ENCODE measurements at regions not wholly inside any gene's neighbourhood (a gene's known extent, or its start where the extent isn't known, plus 50 kb on each side); places are given as distances from the start of the nearest gene placed in this dataset.
"Not testable (repeated sequence)": the region's sequence is repeated elsewhere in the genome, so short reads cannot be mapped to it uniquely, and the experiment has no call there.

DNA sequence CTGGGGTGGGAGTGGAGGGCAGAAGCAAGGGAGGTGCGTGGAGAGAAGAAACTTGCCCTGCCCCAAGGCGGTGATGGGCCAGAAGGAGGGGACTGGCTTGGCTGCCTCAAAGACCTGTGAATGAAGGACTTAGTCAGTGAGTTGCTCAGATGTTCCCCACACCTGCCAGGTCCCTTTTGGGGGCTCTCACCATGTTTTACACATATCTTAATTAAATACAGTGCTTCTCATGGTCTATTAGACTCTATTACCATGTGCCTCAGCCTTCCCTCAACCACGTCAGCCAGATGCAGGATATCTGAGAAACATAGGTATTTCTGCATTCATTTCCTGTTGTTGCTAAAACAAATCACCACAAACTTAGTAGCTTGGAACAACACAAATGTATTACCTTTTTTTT lies 429.5 kb downstream of the BUD13 start:
- Histone ChIP-seq H3K27ac (ENCODE audit: insufficient read depth, low read length) (no peak overlapping the region), H3K27me3 (ENCODE audit: control insufficient read depth, insufficient read depth, low read length) (no peaks in the 10 kb centered on the region), H3K4me2 (ENCODE audit: extremely low read depth, insufficient read depth, low read length) (no peak overlapping the region), H3K9ac (ENCODE audit: insufficient read depth, low read length) (no peak overlapping the region), H3K4me1 (ENCODE audit: control insufficient read depth, extremely low read depth, insufficient read depth, low read length) (no peaks in the 10 kb centered on the region), H3K9me3 (ENCODE audit: control insufficient read depth, insufficient read depth, low read depth, low read length) (no peaks in the 10 kb centered on the region), H3K4me3 (replicated peaks in 1 of 4; ENCODE audit: control extremely low read depth in 1 of 4, insufficient read depth in 1 of 4, low read depth in 3 of 4, low read length in 4 of 4) (no peak overlapping the region), H3K36me3 (ENCODE audit: control insufficient read depth, insufficient read depth, low read length) (no peaks in the 10 kb centered on the region), H3K79me2 (ENCODE audit: control insufficient read depth, insufficient read depth, low read length) (no peaks in the 10 kb centered on the region), H4K20me1 (ENCODE audit: control insufficient read depth, extremely low read depth, insufficient read depth, low read length) (no peaks in the 10 kb centered on the region), H2AFZ (ENCODE audit: low read length) (no peak overlapping the region)
- TF ChIP-seq EZH2 (IDR thresholded peaks at IDR 0.05; ENCODE audit: low read length, missing control alignments), result no peak
- TF ChIP-seq CTCF (conservative IDR thresholded peaks at IDR 0.05 in 1 of 2, IDR thresholded peaks at IDR 0.05 in 1 of 2; ENCODE audit: low read depth in 1 of 2, low read length in 2 of 2), result no peak
- DNase-seq (ENCODE audit: low read depth in 2 of 2), result no peak

DNA sequence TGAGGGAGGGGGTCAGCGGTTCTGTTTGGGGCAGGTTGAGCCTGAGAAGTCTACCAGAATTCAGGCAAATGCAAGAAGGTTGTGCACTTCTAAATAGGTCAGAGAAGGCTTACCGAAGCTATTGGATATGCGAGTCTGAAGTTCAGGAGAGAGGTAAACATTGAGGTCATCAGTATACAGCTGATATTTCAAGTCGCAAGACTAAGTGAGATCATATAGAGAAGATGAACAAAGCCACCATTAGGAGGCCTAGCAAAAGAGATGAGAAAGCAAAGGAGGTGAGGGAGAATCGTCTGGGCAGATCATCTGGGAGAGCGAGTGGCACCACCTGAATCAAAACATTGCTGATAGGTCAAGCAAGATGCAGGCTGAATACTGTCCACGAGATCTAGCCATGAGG lies 430.6 kb downstream of the BUD13 start:
- Histone ChIP-seq H3K9me3 (ENCODE audit: control insufficient read depth, insufficient read depth, low read depth, low read length) (no peaks in the 10 kb centered on the region), H3K4me3 (replicated peaks in 1 of 4; ENCODE audit: control extremely low read depth in 1 of 4, insufficient read depth in 1 of 4, low read depth in 3 of 4, low read length in 4 of 4) (no peak overlapping the region), H3K79me2 (ENCODE audit: control insufficient read depth, insufficient read depth, low read length) (no peaks in the 10 kb centered on the region), H3K4me1 (ENCODE audit: control insufficient read depth, extremely low read depth, insufficient read depth, low read length) (no peaks in the 10 kb centered on the region), H3K4me2 (ENCODE audit: extremely low read depth, insufficient read depth, low read length) (no peak overlapping the region), H3K27me3 (ENCODE audit: control insufficient read depth, insufficient read depth, low read length) (no peaks in the 10 kb centered on the region), H3K36me3 (ENCODE audit: control insufficient read depth, insufficient read depth, low read length) (no peaks in the 10 kb centered on the region), H2AFZ (ENCODE audit: low read length) (no peak overlapping the region), H3K27ac (ENCODE audit: insufficient read depth, low read length) (no peak overlapping the region), H3K9ac (ENCODE audit: insufficient read depth, low read length) (no peak overlapping the region), H4K20me1 (ENCODE audit: control insufficient read depth, extremely low read depth, insufficient read depth, low read length) (no peaks in the 10 kb centered on the region)
- TF ChIP-seq EZH2 (IDR thresholded peaks at IDR 0.05; ENCODE audit: low read length, missing control alignments), result no peak
- no peak for TF ChIP-seq CTCF (conservative IDR thresholded peaks at IDR 0.05 in 1 of 2, IDR thresholded peaks at IDR 0.05 in 1 of 2; ENCODE audit: low read depth in 1 of 2, low read length in 2 of 2)
- DNase-seq (ENCODE audit: low read depth in 2 of 2), result no peak

DNA sequence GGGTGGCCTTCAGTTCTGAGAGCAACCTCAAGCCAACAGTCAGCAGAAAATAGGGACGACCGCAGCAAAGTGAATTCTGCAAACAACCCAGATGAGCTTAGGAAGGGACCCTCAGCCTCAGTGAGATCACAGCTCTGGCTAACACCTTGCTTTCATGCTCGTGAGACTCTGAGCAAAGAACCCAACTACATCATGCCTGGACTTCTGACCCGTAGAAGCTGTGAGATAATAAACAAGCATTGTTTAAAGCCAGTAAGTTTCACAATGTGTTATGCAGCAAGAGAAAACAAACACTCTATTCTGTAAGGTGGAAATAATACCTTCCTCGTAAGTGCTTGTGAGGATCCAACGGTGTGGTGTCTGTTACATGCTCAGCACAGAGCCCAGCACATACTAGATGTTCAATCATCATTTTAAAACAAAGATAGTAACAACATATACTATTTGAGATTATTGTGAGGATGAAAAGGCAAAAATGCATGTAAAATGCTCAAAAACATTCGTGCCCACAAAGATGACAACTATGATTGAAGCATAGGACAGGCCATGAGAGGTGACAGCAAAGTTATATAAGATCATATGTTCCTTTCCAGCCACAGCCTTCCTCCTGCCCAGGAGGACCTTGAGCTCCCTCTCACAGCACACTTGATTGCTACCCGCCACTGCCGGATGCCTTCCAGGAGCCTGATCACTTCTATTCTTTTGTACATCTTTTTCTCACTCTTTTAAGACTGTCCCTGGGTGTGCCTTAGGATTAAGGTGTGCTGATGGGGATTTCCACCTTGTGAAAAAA lies 433.3 kb downstream of the BUD13 start:
- no peak overlapping the region for H3K4me2 ChIP-seq (ENCODE audit: extremely low read depth, insufficient read depth, low read length)
- H3K36me3 ChIP-seq (ENCODE audit: control insufficient read depth, insufficient read depth, low read length), result no peaks in the 10 kb centered on the region
- no peaks in the 10 kb centered on the region for H3K9me3 ChIP-seq (ENCODE audit: control insufficient read depth, insufficient read depth, low read depth, low read length)
- no peaks in the 10 kb centered on the region for H3K27me3 ChIP-seq (ENCODE audit: control insufficient read depth, insufficient read depth, low read length)
- H3K27ac ChIP-seq (ENCODE audit: insufficient read depth, low read length), result no peak overlapping the region
- no peaks in the 10 kb centered on the region for H3K79me2 ChIP-seq (ENCODE audit: control insufficient read depth, insufficient read depth, low read length)
- H3K4me3 ChIP-seq (replicated peaks in 1 of 4; ENCODE audit: control extremely low read depth in 1 of 4, insufficient read depth in 1 of 4, low read depth in 3 of 4, low read length in 4 of 4), result no peak overlapping the region
- TF ChIP-seq EZH2 (IDR thresholded peaks at IDR 0.05; ENCODE audit: low read length, missing control alignments), result no peak
- no peak for TF ChIP-seq CTCF (conservative IDR thresholded peaks at IDR 0.05 in 1 of 2, IDR thresholded peaks at IDR 0.05 in 1 of 2; ENCODE audit: low read depth in 1 of 2, low read length in 2 of 2)
- H3K9ac ChIP-seq (ENCODE audit: insufficient read depth, low read length), result no peak overlapping the region
- no peaks in the 10 kb centered on the region for H3K4me1 ChIP-seq (ENCODE audit: control insufficient read depth, extremely low read depth, insufficient read depth, low read length)
- no peak overlapping the region for H2AFZ ChIP-seq (ENCODE audit: low read length)
- no peaks in the 10 kb centered on the region for H4K20me1 ChIP-seq (ENCODE audit: control insufficient read depth, extremely low read depth, insufficient read depth, low read length)
- no peak for DNase-seq (ENCODE audit: low read depth in 2 of 2)

GRCh38 chr11:116338500-116338899 lies 434.3 kb downstream of the BUD13 start:
- not testable (repeated sequence) for H3K4me1 ChIP-seq (ENCODE audit: control insufficient read depth, extremely low read depth, insufficient read depth, low read length); H3K4me3 ChIP-seq (replicated peaks in 1 of 4; ENCODE audit: control extremely low read depth in 1 of 4, insufficient read depth in 1 of 4, low read depth in 3 of 4, low read length in 4 of 4); H3K79me2 ChIP-seq (ENCODE audit: control insufficient read depth, insufficient read depth, low read length); H4K20me1 ChIP-seq (ENCODE audit: control insufficient read depth, extremely low read depth, insufficient read depth, low read length); DNase-seq (ENCODE audit: low read depth in 2 of 2); H3K9ac ChIP-seq (ENCODE audit: insufficient read depth, low read length); H2AFZ ChIP-seq (ENCODE audit: low read length); H3K27ac ChIP-seq (ENCODE audit: insufficient read depth, low read length); H3K27me3 ChIP-seq (ENCODE audit: control insufficient read depth, insufficient read depth, low read length); H3K36me3 ChIP-seq (ENCODE audit: control insufficient read depth, insufficient read depth, low read length); H3K4me2 ChIP-seq (ENCODE audit: extremely low read depth, insufficient read depth, low read length); H3K9me3 ChIP-seq (ENCODE audit: control insufficient read depth, insufficient read depth, low read depth, low read length)
